RWPE2 (cell line): ENCODE measurements at regions not wholly inside any gene's neighbourhood (a gene's known extent, or its start where the extent isn't known, plus 50 kb on each side); places are given as distances from the start of the nearest gene placed in this dataset.

ENCODE experiments used
- ATAC-seq: fragments of 200-7000 bp; cut with Tn5 transposase; 3 replicates; pipeline ENCODE4 v1.9.1; 2021; ENCODE audit warnings: low read depth
- DNase-seq: peaks from one replicate; pipeline ENCODE4 v3.0.0-alpha.2; 2020; ENCODE audit warnings: low spot score
- H3K27ac ChIP-seq: fragments of 450-650 bp; 2 replicates; pipeline ENCODE4 v1.5.1; 2017; ENCODE audit warnings: mild to moderate bottlenecking; ENCODE audit not compliant: poor library complexity, severe bottlenecking
- H3K27me3 ChIP-seq: fragments of 250-450 bp; sonication (Bioruptor Pico); 2 replicates; pipeline ENCODE4 v1.5.1; 2021; ENCODE audit warnings: mild to moderate bottlenecking, moderate library complexity; ENCODE audit not compliant: insufficient read depth, poor library complexity, severe bottlenecking
- H3K36me3 ChIP-seq: fragments of 250-450 bp; sonication (Bioruptor Pico); 2 replicates; pipeline ENCODE4 v1.5.1; 2020; ENCODE audit warnings: low read depth, mild to moderate bottlenecking, moderate library complexity
- H3K4me1 ChIP-seq: fragments of 250-450 bp; sonication (Bioruptor Pico); 2 replicates; pipeline ENCODE4 v1.5.1; 2021; ENCODE audit warnings: mild to moderate bottlenecking, moderate library complexity; ENCODE audit not compliant: insufficient read depth, poor library complexity, severe bottlenecking
- H3K4me3 ChIP-seq: fragments of 250-450 bp; sonication (Bioruptor Pico); 2 replicates; pipeline ENCODE4 v1.5.1; 2021; ENCODE audit warnings: mild to moderate bottlenecking, moderate library complexity; ENCODE audit not compliant: severe bottlenecking
- H3K9me3 ChIP-seq: fragments of 250-450 bp; sonication (Bioruptor Pico); 2 replicates; pipeline ENCODE4 v1.5.1; 2021; ENCODE audit warnings: mild to moderate bottlenecking, moderate library complexity; ENCODE audit not compliant: severe bottlenecking
- TF ChIP-seq, protein P1 (sequence below): fragments of 450-650 bp; IDR thresholded peaks from one replicate; pipeline ENCODE4 v1.5.1; 2017; ENCODE audit warnings: mild to moderate bottlenecking, moderate library complexity; ENCODE audit not compliant: poor library complexity, severe bottlenecking

GRCh38 chr3:25144430-25144829 lies 283.6 kb upstream of the RARB start:
- no peaks in the 10 kb centered on the region for H3K36me3 ChIP-seq
- no peaks in the 10 kb centered on the region for H3K4me1 ChIP-seq
- no peak for ATAC-seq
- H3K9me3 ChIP-seq = no peaks in the 10 kb centered on the region
- TF ChIP-seq, protein P1, sequence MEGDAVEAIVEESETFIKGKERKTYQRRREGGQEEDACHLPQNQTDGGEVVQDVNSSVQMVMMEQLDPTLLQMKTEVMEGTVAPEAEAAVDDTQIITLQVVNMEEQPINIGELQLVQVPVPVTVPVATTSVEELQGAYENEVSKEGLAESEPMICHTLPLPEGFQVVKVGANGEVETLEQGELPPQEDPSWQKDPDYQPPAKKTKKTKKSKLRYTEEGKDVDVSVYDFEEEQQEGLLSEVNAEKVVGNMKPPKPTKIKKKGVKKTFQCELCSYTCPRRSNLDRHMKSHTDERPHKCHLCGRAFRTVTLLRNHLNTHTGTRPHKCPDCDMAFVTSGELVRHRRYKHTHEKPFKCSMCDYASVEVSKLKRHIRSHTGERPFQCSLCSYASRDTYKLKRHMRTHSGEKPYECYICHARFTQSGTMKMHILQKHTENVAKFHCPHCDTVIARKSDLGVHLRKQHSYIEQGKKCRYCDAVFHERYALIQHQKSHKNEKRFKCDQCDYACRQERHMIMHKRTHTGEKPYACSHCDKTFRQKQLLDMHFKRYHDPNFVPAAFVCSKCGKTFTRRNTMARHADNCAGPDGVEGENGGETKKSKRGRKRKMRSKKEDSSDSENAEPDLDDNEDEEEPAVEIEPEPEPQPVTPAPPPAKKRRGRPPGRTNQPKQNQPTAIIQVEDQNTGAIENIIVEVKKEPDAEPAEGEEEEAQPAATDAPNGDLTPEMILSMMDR = no peak
- DNase-seq = no peak
- no peaks in the 10 kb centered on the region for H3K27me3 ChIP-seq
- H3K4me3 ChIP-seq = no peak overlapping the region
- H3K27ac ChIP-seq = no peak overlapping the region

DNA sequence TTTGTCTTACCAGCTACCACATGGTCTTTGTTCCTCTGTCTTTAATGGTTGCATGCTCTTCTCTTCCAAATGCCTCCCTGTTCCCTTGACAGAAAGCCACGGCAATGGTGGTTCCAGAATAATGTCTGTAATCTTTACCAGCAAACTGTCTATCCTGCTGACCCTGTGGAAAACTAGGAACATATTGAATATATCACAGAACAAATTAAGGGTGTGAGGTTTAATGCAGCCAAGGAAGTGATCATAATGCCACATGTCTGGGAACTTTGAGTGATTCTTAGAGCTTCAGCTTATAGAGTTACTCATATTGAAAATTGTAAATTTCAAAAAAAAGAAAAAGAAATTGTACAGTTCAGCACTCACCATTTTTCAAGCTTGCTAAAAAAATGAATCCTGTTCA lies 282.9 kb upstream of the RARB start:
- Histone ChIP-seq H3K27me3 (no peaks in the 10 kb centered on the region), H3K36me3 (no peaks in the 10 kb centered on the region), H3K9me3 (no peaks in the 10 kb centered on the region), H3K4me1 (no peaks in the 10 kb centered on the region), H3K27ac (no peak overlapping the region), H3K4me3 (no peak overlapping the region)
- TF ChIP-seq, protein P1 = no peak
- ATAC-seq (no peak), DNase-seq (no peak)

- Histone ChIP-seq H3K4me1 (no peaks in the 10 kb centered on the region), H3K36me3 (no peaks in the 10 kb centered on the region), H3K9me3 (no peaks in the 10 kb centered on the region), H3K27ac (no peak overlapping the region), H3K4me3 (no peak overlapping the region), H3K27me3 (no peaks in the 10 kb centered on the region)
- TF ChIP-seq, protein P1 = no peak
- no peak for ATAC-seq
- no peak for DNase-seq
Observed at GRCh38 chr3:25150199-25150598, 277.9 kb upstream of the RARB start.

DNA sequence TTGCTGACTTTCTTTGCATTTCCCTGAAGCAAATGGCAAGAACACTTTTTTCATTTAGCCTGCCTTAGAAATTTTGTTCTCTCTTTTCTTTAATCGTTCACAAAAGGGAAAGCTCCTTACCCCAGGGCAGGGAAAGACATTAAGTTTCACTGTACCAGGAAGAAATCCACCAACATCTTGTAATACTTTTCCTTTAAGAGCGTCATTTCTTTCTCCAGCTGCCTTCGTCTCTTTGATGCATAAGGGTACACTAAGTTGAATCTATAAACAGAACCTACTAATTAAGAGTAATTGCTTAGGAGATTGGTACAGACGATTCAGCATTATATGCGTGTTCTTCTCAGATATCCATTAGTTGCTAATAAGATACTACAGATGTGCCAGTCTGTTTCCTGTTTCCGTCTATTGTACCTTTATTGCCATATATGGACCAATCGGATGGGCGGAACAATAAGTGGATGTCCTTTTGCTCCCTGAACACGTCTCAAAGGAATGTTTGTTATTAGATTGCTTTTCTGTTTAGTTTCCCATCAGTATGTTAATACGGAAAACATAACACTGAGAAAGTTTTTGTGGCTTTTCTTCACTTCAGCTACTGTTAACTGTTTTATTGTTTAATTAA lies 276.7 kb upstream of the RARB start:
- Histone ChIP-seq H3K36me3 (no peaks in the 10 kb centered on the region), H3K4me3 (no peak overlapping the region), H3K4me1 (no peaks in the 10 kb centered on the region), H3K27ac (no peak overlapping the region), H3K27me3 (no peaks in the 10 kb centered on the region), H3K9me3 (no peaks in the 10 kb centered on the region)
- no peak; the same call in 2 of the 3 replicates for ATAC-seq
- TF ChIP-seq, protein P1 = no peak
- no peak for DNase-seq

DNA sequence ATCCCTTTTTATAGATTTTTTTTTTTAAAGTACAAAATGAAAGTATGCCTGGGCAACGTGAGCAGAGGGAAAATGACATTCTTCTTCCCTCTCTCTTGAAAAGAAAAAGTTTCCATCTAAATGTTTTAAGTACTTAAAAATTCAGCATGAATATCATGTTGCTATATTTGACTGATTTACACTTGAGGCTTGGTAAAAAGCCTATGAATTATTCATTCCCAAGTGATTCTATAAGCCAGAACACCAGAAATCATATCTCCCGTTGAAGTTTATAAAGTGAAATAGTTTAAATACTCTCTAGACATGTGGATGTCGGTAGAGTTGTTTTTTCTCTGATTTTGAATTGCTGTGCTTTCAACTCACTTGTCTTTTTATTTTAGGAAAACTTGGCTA lies 276.2 kb upstream of the RARB start:
- DNase-seq (no peak), ATAC-seq (no peak)
- Histone ChIP-seq H3K4me3 (no peak overlapping the region), H3K27me3 (no peaks in the 10 kb centered on the region), H3K36me3 (no peaks in the 10 kb centered on the region), H3K9me3 (no peaks in the 10 kb centered on the region), H3K27ac (no peak overlapping the region), H3K4me1 (no peaks in the 10 kb centered on the region)
- TF ChIP-seq, protein P1 = no peak
